HepG2 (cell line): ENCODE measurements at regions not wholly inside any gene's neighbourhood (a gene's known extent, or its start where the extent isn't known, plus 50 kb on each side); places are given as distances from the start of the nearest gene placed in this dataset.

Experiments
- ATAC-seq: fragments of 200-7000 bp; cut with Tn5 transposase; 3 replicates; pipeline ENCODE4 v1.9.1; 2020; ENCODE audit warnings: mild to moderate bottlenecking, moderate library complexity
- BruUV-seq: library from RNA; stranded (reverse); fragments of 400-500 nt; replicated peaks from 2 replicates; lab custom pipeline; 2021; lab: Mats Ljungman, UMichigan
- CTCF ChIA-PET: fragments of 300-600 bp; formaldehyde crosslinking; extraction: SDS; loops from one replicate; lab custom pipeline; 2021; ENCODE audit warnings: low total read pairs, inconsistent platforms, low intra/inter-chr PET ratio; lab: Yijun Ruan, JAX
- POLR2A ChIA-PET: fragments of 350-600 bp; sonication (Branson Sonifier 250); formaldehyde crosslinking; loops from one replicate; lab custom pipeline; 2020; ENCODE audit warnings: antibody characterized with exemption, inconsistent platforms; lab: Yijun Ruan, JAX
- DNase-seq: peaks from one replicate; pipeline ENCODE4 v3.0.0-alpha.2; 2015; ENCODE audit warnings: low spot score
- FAIRE-seq: peaks from 3 replicates; lab custom pipeline; 2011; peaks lifted over from hg19 to GRCh38; lab: Jason Lieb, UNC
- H2AFZ ChIP-seq: one replicate; pipeline ENCODE4 v1.6.1; 2011; ENCODE audit warnings: low read length, inconsistent platforms
- H3K27ac ChIP-seq: fragments of 300-600 bp; 3 replicates; pipeline ENCODE4 v1.8.0; 2011; ENCODE audit warnings: mixed run types, mild to moderate bottlenecking, mixed read lengths, low read length, inconsistent platforms; ENCODE audit not compliant: insufficient read depth; ENCODE audit errors: extremely low read length
- H3K27me3 ChIP-seq, 2 experiments: fragments of 200-600 bp in 1 of 2; 2 replicates in 1 of 2; 3 replicates in 1 of 2; pipeline versions ENCODE4 v1.6.0 to v1.8.0; 2011; ENCODE audit warnings: low read length in 2 of 2, mild to moderate bottlenecking in 2 of 2, moderate library complexity in 2 of 2, inconsistent platforms in 1 of 2; ENCODE audit not compliant: insufficient read depth in 2 of 2, control insufficient read depth in 1 of 2
- H3K36me3 ChIP-seq, 2 experiments: fragments of 200-600 bp in 1 of 2; replicated peaks in 1 of 2; 2 replicates in 1 of 2; 3 replicates in 1 of 2; pipeline versions ENCODE4 v1.5.1 to v1.8.0; 2011; ENCODE audit warnings: low read length in 2 of 2, inconsistent platforms in 1 of 2; ENCODE audit not compliant: insufficient read depth in 2 of 2, control insufficient read depth in 1 of 2
- H3K4me1 ChIP-seq: 2 replicates; pipeline ENCODE4 v1.5.1; 2012; ENCODE audit warnings: low read length, inconsistent platforms; ENCODE audit not compliant: insufficient read depth
- H3K4me2 ChIP-seq: 2 replicates; pipeline ENCODE4 v1.6.0; 2011; ENCODE audit warnings: low read depth, low read length, inconsistent platforms
- H3K4me3 ChIP-seq, 3 experiments: fragments of 200-600 bp in 1 of 3; sonication (generic), shearing (Covaris generic) in 1 of 3; replicated peaks in 1 of 3; 2 replicates each; pipeline ENCODE4 v1.5.1; 2011 to 2016; ENCODE audit warnings: low read length in 3 of 3, inconsistent platforms in 2 of 3, low read depth in 2 of 3, mild to moderate bottlenecking in 2 of 3, control low read depth in 1 of 3, mixed read lengths in 1 of 3; ENCODE audit not compliant: insufficient read depth in 1 of 3
- H3K79me2 ChIP-seq: one replicate; pipeline ENCODE4 v1.6.1; 2011; ENCODE audit warnings: low read length, inconsistent platforms; ENCODE audit not compliant: insufficient read depth
- H3K9ac ChIP-seq: 2 replicates; pipeline ENCODE4 v1.6.0; 2011; ENCODE audit warnings: mild to moderate bottlenecking, low read depth, low read length, inconsistent platforms; ENCODE audit not compliant: insufficient read depth
- H3K9me3 ChIP-seq: 2 replicates; pipeline ENCODE4 v1.5.1; 2012; ENCODE audit warnings: mild to moderate bottlenecking, low read length
- H4K20me1 ChIP-seq: 2 replicates; pipeline ENCODE4 v1.6.0; 2011; ENCODE audit warnings: inconsistent platforms, mild to moderate bottlenecking, low read length, moderate library complexity; ENCODE audit not compliant: insufficient read depth
- AHR ChIP-seq: IDR thresholded peaks from 2 replicates; pipeline ENCODE4 v1.6.1; 2018; ENCODE audit warnings: missing genetic modification reagents, missing compliant biosample characterization
- DZIP1 ChIP-seq: sonication (generic); formaldehyde crosslinking; IDR thresholded peaks from 2 replicates; pipeline ENCODE4 v1.5.0; 2020; ENCODE audit warnings: mild to moderate bottlenecking, missing genetic modification reagents
- HHEX ChIP-seq: IDR thresholded peaks from 2 replicates; pipeline ENCODE4 v1.6.1; 2016; ENCODE audit warnings: control low read depth
- HMG20A ChIP-seq: IDR thresholded peaks from 2 replicates; pipeline ENCODE4 v1.6.1; 2016; ENCODE audit warnings: borderline replicate concordance
- KDM3A ChIP-seq: IDR thresholded peaks from 2 replicates; pipeline ENCODE4 v1.6.1; 2018; ENCODE audit warnings: low read depth, missing compliant biosample characterization
- TCF7L2 ChIP-seq: IDR thresholded peaks from 2 replicates; pipeline ENCODE4 v1.6.1; 2011; ENCODE audit warnings: mild to moderate bottlenecking, low read depth, low read length, moderate library complexity
- ZNF33A ChIP-seq: sonication (generic); formaldehyde crosslinking; IDR thresholded peaks from 2 replicates; pipeline ENCODE4 v1.5.1; 2020; ENCODE audit warnings: missing genetic modification reagents, mild to moderate bottlenecking, moderate library complexity, borderline replicate concordance
- ZNF550 ChIP-seq: sonication (generic); formaldehyde crosslinking; IDR thresholded peaks from 2 replicates; pipeline ENCODE4 v1.4.0; 2020; ENCODE audit warnings: mild to moderate bottlenecking, missing genetic modification reagents, borderline replicate concordance
- ZNF564 ChIP-seq: sonication (generic); formaldehyde crosslinking; IDR thresholded peaks from 2 replicates; pipeline ENCODE4 v1.8.1; 2023; ENCODE audit warnings: mild to moderate bottlenecking, missing genetic modification reagents
- ZNF607 ChIP-seq: sonication (generic); formaldehyde crosslinking; IDR thresholded peaks from 2 replicates; pipeline ENCODE4 v1.5.1; 2020; ENCODE audit warnings: missing genetic modification reagents, mild to moderate bottlenecking, borderline replicate concordance
- ZNF780A ChIP-seq: sonication (generic); formaldehyde crosslinking; IDR thresholded peaks from 2 replicates; pipeline ENCODE4 v1.8.0; 2022; ENCODE audit warnings: mild to moderate bottlenecking, missing genetic modification reagents, moderate library complexity
- WGBS: methylation state at CpG from one replicate; pipeline ENCODE4 v1.1.6; 2017; ENCODE audit warnings: low lambda C conversion rate; 5-methylcytosine and 5-hydroxymethylcytosine counted together
- in situ Hi-C: cut with HindIII; loops from 2 replicates; pipeline ENCODE4 v1.10.0; 2017; ENCODE audit warnings: low pct_unique_long_range_greater_than_20kb; ENCODE audit not compliant: extremely low pct_ligation_motif_present
- intact Hi-C: fragments of 100-400 bp; cut with micrococcal nuclease; formaldehyde crosslinking; loops from one replicate; pipeline ENCODE4 v1.10.0; 2022; ENCODE audit not compliant: unreplicated experiment

GRCh38 chr12:30420561-30420960 lies 275.1 kb downstream of the IPO8 start:
- Histone ChIP-seq H3K27ac (no peak overlapping the region), H3K4me1 (no peaks in the 10 kb centered on the region), H3K36me3 (no peaks in the 10 kb centered on the region), H3K9ac (no peak overlapping the region), H3K4me3 (no peak overlapping the region), H2AFZ (no peak overlapping the region), H3K79me2 (no peaks in the 10 kb centered on the region), H4K20me1 (no peaks in the 10 kb centered on the region), H3K9me3 (peaks cover 31% of the 10 kb centered on the region), H3K4me2 (no peak overlapping the region), H3K27me3 (no peaks in the 10 kb centered on the region)
- in situ Hi-C loops (no loop called here), intact Hi-C loops (no loop called here)
- ChIA-PET CTCF (no interaction called here), POLR2A (no interaction called here)
- BruUV-seq, result no TSS peak
- ATAC-seq (no peak), DNase-seq (no peak), FAIRE-seq (no peak)
- TF ChIP-seq ZNF33A (CRISPR knock-in tag) (no peak), KDM3A (CRISPR knock-in tag) (no peak), ZNF780A (CRISPR knock-in tag) (no peak), DZIP1 (no peak), TCF7L2 (no peak), ZNF607 (CRISPR knock-in tag) (no peak), AHR (CRISPR knock-in tag) (no peak), ZNF564 (no peak), HMG20A (CRISPR knock-in tag) (no peak), ZNF550 (CRISPR knock-in tag) (no peak), HHEX (CRISPR knock-in tag) (no peak)
- WGBS, result 6% methylated on average over 3 of the region's 3 CpGs
